Renal pelvis (tissue), 1 donor: ENCODE measurements at regions not wholly inside any gene's neighbourhood (a gene's known extent, or its start where the extent isn't known, plus 50 kb on each side); places are given as distances from the start of the nearest gene placed in this dataset.

Experiments used
- DNase-seq: peaks from one replicate; pipeline ENCODE4 v3.0.0-alpha.2; 2013

DNA sequence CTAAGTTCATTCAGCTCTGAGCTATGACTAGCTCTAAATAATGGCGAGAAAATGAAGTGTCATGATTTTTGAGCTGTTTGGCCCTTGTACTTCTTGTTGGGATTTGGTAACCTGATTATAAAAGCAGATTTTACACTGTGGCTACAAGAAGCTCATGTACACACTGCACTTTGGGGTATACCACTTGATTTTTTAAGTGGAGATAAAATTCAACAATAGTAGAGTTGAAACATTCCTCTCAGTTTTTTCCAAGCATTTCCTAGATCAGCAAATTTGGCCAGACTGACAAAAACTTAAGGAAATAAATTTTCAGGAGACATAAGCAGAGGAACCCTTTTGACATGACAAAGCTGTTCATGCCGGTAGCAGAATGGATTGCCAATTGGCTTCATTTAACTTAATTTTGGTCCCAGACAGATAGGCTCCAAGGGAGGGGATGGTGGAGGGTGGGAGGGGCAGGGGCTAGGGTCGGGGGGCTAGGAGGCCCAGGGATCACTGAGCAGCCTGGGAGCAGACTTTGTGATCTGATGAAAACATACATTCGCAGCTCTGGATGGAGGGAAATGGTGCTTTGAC lies 575.9 kb downstream of the METTL15 start:
- DNase-seq, result peak; percentile 36

DNA sequence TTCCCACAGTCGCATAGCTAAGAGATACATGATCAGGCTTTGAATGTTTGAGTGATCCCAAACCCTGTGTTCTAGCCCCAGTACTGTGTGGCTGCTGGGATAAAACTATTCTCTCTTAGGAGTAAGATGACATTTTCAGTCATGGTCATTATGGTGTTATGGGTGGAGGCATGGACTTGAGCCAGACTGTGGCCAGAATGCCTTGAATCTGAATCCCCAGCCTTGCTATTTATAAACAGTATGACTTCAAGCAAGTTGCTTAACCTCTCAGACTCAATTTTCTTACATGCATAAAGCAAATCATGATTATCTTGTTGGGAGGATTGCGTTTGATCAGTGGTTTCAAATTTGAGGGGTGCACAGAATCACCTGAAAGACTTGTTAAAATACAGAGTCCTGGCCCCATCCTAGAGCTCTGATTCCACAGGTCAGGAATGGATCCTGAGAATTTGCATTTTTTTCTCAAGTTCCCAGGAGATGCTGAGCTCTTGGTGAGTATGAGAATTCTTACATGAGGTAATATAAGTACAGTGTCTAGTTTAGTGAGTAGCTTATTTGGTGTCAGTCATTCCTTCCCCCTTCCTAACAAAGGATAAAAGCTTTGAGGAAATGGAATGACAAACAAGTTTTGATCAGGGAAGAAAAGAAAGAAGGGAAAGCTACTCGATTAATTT lies 571.7 kb downstream of the METTL15 start:
- DNase-seq, result no peak

DNA sequence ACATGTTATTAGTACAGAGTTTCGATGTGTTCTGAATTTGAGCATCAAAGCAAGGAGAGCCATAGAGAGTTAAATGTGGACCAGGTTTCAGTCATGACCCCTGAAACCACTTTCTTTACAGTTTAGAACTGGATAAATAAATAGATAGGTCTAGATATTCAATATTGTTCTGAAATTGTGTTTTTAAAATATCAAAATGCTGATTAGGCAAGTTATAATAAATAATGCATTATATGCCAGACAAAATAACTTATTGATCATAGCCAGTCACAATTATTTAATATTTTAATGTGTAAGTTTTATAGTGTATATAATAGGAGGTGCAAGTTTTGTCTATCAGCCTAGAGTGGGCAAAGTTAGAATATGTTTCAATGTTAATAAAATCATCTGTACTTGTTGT lies 569.5 kb downstream of the METTL15 start:
- DNase-seq, result no peak

DNA sequence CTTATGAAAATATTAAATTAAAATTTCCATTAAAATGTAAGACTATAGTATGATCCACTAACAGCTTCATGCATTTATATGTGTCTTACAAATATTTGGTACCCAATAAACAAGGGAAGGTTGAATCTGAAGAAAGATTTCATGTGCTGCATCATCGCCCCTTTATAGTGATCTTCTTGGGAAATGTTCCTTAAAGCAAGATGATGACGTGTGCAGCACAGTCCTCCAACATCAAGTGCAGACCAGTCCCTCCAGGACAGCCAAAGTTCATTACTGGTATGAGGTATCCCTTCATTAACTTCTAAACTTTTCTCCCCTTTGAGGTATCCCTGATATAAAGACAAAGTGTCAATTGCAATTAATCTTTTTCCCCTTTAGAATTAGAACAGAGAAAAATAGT lies 567.0 kb downstream of the METTL15 start:
- no peak for DNase-seq

DNA sequence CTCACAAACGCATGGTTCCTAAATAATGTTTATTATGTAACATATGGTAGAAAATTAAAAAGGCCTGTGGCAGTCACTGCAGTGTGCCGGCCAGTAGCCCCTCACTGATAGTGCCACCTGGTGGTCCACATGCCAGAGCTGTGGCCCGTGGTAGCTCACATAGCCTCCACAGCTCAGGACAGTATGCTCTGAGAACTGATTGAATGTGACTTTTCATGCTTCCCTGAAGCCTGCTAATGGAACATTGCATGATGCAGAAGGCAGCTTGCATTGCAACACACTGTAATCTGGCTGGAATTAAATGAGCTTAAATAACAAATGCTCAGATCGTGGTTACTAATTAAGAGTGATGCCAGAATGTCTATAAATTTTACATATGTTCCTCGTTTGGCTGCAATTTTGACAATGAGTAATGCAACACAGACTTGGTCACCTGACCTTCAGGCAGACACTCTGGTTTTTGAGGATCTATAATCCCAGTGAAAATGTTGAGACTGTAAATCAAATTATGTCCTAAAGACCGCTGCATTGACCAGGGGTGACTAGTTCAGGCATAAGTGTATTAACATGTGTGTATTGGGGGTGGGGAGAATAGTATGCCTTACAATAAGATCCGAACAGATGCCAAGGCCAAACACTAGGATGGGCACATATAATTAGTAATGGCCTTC lies 566.4 kb downstream of the METTL15 start:
- no peak for DNase-seq

- no peak for DNase-seq
Measured at GRCh38 chr11:28673691-28674432, 565.7 kb downstream of the METTL15 start.

GRCh38 chr11:28671274-28671673 lies 563.1 kb downstream of the METTL15 start:
- DNase-seq, result no peak

DNA sequence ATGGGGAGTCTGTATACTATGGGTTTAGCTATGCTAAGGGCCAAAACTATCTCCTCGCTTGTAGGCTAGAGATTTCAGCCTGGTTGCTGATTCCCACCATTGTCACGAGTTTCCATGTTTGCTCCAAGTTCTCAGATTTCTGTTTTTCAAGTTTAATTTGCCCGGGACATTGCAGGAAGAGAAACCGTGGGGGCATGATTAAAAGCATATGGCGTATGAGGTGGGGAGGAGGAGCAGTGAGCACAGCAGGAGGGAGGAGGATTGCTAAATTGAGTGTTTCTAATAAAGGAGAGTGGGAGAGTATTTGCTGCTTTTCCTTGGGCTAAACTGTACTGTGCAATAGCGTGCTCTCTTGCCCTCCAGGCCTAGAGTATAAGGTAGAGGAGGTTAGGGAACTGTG lies 558.4 kb downstream of the METTL15 start:
- DNase-seq, result no peak

DNA sequence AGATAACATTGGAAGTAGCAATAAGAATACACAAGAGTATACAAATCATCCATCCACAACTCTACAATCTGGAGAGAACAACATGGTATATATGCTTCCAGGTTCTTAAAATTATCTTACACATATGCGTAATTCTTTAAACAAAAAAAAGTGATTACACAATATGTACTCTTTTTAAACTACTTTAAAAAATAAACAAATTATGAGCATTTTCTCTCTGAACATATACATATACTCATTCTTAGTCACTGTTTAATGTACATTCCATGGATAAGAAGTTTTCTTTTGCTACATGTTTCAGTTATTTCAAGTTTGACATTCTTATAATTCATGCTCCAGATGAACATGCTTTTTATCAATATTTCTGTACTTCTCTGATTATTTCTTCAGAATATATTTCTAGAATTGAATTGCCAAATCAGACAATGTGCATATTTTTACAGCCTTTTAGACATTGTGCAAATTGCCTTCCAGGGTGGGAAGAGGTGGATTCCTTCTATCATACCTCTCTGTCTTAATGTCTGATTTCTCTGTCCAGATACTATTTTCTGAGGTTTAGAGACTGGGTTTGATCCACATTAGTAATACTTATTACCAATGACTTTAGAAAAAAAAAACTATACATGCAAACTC lies 551.6 kb downstream of the METTL15 start:
- no peak for DNase-seq

DNA sequence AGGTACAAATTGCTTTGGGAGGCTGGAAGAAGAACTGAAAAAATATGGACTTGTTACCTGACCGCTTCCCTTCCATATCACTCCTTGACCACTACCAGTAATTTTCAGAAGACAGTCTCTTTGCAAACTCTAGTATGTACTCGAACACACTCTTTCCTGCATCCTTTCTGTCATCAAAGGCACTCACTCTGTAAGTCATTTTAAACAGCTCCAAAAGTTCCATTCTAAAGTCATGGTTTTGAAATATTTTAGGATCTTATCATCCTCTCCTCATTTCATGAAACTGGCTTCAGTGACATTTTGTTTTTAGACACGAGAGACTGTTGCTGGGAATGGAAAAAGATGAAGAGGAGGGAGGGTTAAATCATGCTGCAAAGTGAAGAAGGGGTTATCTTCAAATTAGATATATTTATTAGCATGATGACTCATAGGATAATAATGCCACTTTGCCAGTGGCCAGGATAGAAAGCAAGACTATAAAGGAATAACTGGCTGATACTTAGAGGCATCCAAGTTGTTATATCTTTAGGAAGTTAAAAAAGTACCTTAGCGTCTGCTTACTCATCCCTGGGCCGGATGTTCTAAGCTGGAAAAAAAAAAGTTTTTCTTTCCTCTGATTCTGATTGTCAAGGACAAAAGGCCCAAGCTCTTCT lies 549.3 kb downstream of the METTL15 start:
- DNase-seq, result no peak

DNA sequence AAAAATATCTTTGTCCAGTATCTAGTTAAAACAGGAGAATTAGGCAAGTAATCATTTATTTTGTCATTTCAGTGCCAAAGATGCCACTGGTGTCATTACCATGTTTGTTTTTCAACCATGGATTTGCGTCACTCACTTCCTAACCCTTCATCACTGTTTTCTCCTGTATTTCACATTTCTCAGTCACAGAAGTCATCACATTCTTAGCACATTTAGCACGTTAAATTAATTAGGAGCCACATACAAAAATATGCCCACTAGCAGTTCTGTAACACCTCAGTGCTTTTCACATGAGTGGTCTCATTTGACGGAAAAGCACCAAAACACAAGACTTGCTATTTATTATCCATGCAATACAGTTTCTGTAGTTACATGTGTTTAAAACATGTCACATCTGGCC lies 546.0 kb downstream of the METTL15 start:
- DNase-seq, result no peak

DNA sequence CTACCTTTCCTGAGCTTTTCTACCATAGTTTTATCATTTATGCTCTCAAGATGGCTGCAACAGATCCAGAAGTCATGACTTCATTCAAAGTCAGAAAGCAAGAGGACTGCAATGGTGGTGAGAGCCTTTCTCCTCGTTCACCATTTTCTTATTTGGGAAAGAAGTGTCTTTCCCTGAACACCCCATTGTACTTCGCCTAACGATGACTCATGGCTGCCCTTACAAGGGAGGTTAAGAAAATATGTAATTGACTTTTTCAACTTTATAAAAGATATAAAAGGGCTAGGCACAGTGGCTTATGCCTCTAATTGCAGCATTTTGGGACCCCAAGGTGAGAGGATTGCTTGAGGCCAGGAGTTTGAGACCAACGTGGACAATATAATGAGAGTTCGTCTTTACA lies 541.7 kb downstream of the METTL15 start:
- DNase-seq, result no peak

DNA sequence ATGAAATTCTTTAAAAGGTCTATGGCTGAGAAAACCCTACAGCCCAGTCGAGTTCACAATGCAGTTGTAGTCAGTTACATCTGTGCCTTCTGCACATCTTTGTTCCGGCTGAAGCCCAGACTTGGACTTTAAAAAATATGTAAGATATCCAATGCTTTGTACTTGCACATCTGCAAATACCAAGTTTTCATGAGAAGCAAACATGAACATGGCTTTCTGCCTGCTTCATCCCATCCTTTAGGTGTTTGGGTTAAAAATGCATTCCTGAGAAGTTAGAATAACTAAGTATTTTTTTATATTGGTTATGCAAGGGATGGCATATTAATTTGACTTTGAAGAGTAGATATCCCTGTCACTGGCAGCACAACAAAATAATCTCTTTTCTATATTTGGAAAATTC lies 528.4 kb downstream of the METTL15 start:
- no peak for DNase-seq

GRCh38 chr11:28636033-28636432 lies 527.8 kb downstream of the METTL15 start:
- DNase-seq, result no peak

DNA sequence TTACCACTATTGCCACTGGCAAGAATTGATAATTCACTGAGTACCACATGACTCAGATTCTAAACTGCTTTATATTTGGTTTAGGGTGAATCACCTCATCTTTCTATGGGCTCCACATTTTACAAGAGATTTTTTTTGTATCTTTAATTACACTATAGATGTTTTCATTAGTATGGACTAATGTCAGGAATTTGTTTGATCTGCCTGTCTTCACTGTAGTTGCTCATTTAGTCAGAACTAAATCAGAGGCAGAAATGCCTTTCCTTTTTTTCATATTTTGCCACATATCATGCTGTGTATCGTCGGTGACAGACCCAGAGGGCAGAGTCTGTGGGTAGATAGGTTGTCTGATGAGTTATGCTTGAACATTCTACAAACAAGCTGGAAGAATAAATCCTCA lies 524.1 kb downstream of the METTL15 start:
- no peak for DNase-seq

DNA sequence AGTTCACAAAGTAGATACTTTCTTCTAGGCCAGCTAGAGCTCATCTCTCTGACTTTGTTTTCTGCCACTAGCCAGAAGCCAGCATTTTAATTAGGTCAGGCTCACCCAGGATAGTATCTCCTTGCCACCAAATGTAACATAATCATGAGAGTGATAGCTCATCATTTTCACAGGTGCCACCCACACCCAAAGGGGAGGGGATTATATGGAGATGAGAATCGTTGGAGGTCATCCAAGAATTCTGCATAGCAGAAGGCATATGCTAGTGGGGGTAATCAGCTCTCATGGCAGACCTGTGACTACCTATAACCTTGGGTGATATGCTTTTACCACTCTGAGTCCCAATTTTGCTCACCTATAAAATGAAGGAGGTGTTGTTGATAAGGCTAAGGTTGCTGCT lies 523.0 kb downstream of the METTL15 start:
- no peak for DNase-seq

GRCh38 chr11:28629235-28629634 lies 521.0 kb downstream of the METTL15 start:
- no peak for DNase-seq

DNA sequence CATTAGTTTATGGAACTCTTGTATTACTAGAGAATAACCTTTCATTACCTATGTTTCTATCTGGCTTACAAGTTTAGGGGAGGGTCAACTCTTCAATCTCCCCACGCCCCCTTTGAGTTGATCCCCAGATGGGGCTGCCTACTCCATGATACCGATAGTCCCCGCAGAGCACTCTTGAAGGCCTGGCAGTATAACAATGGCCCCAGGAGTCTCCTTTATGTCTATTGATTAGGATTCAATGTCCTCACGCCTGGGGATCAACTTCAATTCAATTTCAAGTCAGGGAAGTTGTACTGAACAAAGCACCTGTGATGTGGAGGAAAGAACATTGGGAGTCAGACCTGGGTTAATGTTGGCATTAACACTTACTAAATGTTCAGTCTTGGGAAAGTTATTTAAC lies 520.2 kb downstream of the METTL15 start:
- DNase-seq, result no peak

- no peak for DNase-seq
Measured at GRCh38 chr11:28627690-28628255, 519.6 kb downstream of the METTL15 start.

- DNase-seq, result no peak
Measured at GRCh38 chr11:28625532-28625931, 517.3 kb downstream of the METTL15 start.

GRCh38 chr11:28621753-28622152 lies 513.6 kb downstream of the METTL15 start:
- DNase-seq, result no peak
